ENCODE measurements at regions not wholly inside any gene's neighbourhood (a gene's known extent, or its start where the extent isn't known, plus 50 kb on each side); places are given as distances from the start of the nearest gene placed in this dataset.
"Not testable (repeated sequence)": the region's sequence is repeated elsewhere in the genome, so short reads cannot be mapped to it uniquely, and the experiment has no call there.

DNA sequence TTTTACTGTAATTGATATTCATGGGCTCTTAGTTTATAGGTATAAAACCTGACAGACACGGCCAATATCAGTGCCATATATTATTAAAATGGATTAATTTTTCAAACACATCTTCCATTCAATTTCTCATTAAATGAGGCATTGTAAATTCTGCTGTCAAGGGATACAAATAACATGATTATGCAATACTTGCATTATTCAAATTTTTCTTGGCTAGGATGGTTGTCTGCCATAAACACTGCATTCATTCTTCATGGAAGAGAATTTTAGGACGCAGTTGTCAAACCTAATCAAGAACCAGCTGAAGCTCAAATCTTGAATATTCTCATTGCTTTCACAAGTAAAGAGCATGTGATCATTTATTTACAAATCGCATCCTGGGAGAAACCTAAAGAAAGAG lies 255.6 kb downstream of the RDH14 start:
- Mint-ChIP-seq H3K36me3 (no peaks in the 10 kb centered on the region), H3K4me3 (no peak overlapping the region), H3K27ac (no peak overlapping the region), H3K9me3 (no peaks in the 10 kb centered on the region), H3K4me1 (no peaks in the 10 kb centered on the region), H3K27me3 (peaks cover 8% of the 10 kb centered on the region)
- ATAC-seq = no peak

DNA sequence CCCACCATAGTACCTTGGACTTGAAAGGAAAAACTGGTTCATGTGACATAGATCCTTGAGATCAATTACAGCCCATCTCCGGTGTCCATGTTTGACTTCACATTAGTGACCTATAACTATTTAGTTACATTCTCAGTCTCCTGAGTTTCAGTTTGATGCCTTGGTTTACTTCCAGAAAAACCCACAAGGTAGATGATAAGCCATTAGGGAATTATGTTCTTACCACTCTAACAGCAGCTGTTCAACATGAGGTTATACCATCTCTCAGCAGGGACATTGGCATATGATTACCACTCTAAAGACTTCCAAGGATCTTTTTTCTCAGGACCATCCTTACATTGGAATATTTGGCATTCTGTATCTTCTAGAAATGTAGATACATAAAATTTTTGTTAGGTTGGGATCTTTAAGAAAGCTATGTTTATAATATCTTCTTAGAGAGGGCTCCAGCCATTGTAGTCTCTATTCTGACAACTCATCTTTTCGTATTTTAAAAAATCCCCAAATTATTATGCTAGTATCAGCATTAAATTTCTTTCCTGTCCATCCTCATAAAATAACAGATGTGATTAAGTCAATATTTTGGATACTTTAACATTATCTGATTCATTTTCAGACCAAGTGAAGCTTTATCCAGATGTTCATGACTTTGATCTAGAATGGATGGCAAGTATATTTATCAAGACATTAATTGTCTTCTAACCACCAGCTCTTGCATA lies 258.9 kb downstream of the RDH14 start:
- no peaks in the 10 kb centered on the region for H3K36me3 Mint-ChIP-seq
- no peak for ATAC-seq
- no peaks in the 10 kb centered on the region for H3K9me3 Mint-ChIP-seq
- H3K4me3 Mint-ChIP-seq = no peak overlapping the region
- H3K27me3 Mint-ChIP-seq = peaks cover 8% of the 10 kb centered on the region
- no peaks in the 10 kb centered on the region for H3K4me1 Mint-ChIP-seq
- H3K27ac Mint-ChIP-seq = no peak overlapping the region

DNA sequence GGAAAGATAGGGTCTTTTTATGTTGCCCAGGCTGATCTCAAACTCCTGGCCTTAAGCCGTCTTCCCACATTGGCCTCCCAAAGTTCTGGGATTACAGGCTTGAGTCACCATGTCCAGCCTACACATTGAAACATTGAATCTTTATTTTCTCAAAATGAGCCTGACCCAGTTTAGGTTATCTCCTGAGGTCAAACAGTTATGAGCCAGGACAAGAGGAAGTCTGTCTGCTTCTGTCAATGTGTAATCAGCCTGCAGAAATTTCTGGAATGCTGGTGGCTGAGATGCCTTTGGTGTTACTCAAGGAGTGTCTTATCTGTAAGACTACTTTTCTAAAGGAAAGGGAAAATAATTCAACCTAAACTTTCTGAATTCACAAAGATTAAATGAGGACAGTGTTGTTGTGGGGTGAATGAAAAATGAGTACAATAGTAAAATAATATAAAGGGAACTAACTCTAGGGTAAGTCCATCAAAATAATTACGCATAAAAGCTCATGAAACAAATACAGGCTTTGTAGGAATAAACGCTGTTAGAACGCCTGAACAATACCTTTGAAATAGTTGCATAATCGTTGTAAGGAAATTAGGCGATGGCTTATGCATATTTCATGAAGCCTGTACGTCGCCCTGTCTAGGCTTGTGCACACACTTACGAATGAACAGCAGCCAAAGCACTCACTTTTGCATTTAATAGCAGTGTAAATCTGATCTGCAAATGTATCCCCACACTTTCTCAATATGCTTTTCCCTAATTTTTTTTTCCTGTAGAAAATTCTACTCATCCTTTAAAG lies 260.8 kb downstream of the RDH14 start:
- H3K9me3 Mint-ChIP-seq = no peaks in the 10 kb centered on the region
- no peak overlapping the region for H3K27ac Mint-ChIP-seq
- H3K4me3 Mint-ChIP-seq = no peak overlapping the region
- H3K27me3 Mint-ChIP-seq = peaks cover 8% of the 10 kb centered on the region
- H3K36me3 Mint-ChIP-seq = no peaks in the 10 kb centered on the region
- ATAC-seq = no peak
- H3K4me1 Mint-ChIP-seq = no peaks in the 10 kb centered on the region

DNA sequence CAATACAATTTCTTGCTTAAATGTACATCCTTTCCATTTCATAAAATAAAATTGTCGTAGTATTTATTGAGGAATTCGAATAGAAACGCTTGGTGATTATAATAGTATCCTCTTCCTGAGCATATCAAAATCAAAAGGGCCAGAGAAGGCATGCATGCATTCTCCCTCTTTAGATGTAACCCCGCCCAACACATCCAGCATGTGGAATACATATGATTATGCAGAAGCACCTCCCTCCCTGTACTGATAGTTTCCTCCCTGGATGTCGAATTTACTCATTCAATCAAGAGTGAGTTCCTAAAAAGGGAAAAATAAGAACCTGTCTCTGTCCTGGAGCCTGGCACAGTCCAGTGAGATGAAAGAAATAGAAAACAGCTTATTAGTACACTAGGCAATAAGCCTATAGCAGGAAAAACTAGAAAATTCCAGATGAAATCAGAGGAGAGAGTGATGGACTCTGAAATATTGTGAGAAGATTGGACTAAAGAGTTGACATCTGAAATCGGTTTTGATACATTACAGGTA lies 262.9 kb downstream of the RDH14 start:
- H3K27me3 Mint-ChIP-seq = no peaks in the 10 kb centered on the region
- H3K4me3 Mint-ChIP-seq = no peak overlapping the region
- no peaks in the 10 kb centered on the region for H3K9me3 Mint-ChIP-seq
- H3K36me3 Mint-ChIP-seq = no peaks in the 10 kb centered on the region
- no peak overlapping the region for H3K27ac Mint-ChIP-seq
- ATAC-seq = no peak
- no peaks in the 10 kb centered on the region for H3K4me1 Mint-ChIP-seq

DNA sequence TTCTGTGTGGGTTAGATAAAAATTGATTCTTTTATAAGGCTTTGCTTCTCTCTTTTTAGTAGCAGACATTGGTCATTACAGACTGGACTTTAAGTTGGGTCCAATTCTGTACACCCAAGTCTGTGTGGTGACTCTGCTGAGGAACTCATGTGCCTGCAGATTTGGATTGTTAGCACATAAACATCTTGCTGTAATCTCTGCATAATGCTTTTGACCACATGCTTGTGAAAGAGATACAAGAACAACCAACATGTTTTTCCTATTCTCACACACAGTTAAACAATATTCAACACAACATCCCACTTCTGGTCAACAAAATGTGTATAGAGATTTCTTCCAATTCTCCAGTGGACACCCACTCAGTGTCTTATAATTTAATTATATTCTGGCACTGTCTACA lies 270.1 kb downstream of the RDH14 start:
- H3K9me3 Mint-ChIP-seq = peaks cover 3% of the 10 kb centered on the region
- H3K4me1 Mint-ChIP-seq = no peaks in the 10 kb centered on the region
- ATAC-seq = no peak
- no peaks in the 10 kb centered on the region for H3K36me3 Mint-ChIP-seq
- H3K27me3 Mint-ChIP-seq = no peaks in the 10 kb centered on the region
- H3K27ac Mint-ChIP-seq = no peak overlapping the region
- H3K4me3 Mint-ChIP-seq = no peak overlapping the region

DNA sequence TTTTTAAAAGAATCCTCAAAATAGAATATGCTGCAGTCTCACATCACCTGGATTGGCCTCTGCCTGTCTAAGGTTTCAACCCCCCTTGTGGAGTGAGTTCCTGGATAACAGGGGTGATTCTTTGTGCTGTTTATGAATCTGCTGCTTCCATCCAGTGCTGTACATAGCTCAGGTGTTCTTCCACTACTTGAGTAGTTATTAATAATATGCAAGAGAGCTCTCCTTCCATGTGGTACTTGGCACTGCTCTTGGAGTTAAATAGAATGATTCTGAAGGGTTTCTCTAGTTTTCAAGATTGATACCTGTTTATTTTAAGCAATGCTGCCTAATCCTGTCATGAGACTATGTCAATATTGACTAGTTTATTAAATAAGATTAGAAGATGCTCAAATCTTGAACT lies 273.6 kb downstream of the RDH14 start:
- H3K9me3 Mint-ChIP-seq = peaks cover 3% of the 10 kb centered on the region
- H3K4me3 Mint-ChIP-seq = no peak overlapping the region
- H3K27me3 Mint-ChIP-seq = peaks cover under 1% of the 10 kb centered on the region
- no peak for ATAC-seq
- no peaks in the 10 kb centered on the region for H3K36me3 Mint-ChIP-seq
- H3K4me1 Mint-ChIP-seq = no peaks in the 10 kb centered on the region
- H3K27ac Mint-ChIP-seq = no peak overlapping the region

DNA sequence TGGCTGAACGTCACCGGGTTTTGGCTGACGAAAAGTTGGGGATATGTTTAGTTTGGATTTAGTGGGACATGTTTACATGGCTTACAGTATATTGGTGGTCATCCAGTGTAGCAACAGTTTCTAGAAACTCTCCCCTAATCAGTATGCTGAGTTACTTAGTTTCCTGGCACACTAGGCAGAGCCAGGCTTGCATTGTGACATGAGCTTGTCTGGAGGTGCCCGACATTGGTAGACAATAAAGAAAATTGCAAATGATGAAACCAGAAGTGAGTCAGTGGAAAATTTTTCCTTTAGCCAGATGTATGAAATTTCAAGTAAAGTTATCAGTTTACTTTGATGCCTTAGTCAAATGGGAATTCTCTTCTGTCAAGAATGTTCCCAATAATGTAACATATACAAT lies 276.1 kb downstream of the RDH14 start:
- Mint-ChIP-seq H3K4me1 (no peaks in the 10 kb centered on the region), H3K27ac (no peak overlapping the region), H3K27me3 (peaks cover 12% of the 10 kb centered on the region), H3K4me3 (no peak overlapping the region), H3K9me3 (peaks cover 3% of the 10 kb centered on the region), H3K36me3 (no peaks in the 10 kb centered on the region)
- no peak for ATAC-seq

DNA sequence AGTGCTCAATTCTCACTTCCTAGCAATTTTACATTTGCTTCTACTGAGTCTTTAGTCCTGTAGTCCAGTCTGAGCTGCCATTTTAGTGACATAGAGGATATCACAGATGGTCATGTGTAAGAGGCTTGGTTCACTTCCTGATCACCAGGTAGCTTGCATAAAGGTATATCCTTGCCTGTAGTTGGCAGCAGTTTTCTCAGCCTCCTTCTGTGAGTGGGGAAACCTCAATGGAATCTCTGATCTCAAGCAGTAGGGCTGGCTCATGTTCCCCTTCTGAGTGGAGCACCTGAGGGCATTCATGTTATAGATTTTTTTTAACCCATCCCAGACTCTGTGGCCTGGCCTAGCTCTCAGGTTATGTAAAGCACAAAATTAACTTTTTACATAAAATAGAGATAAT lies 278.4 kb downstream of the RDH14 start:
- no peak for ATAC-seq
- no peaks in the 10 kb centered on the region for H3K4me1 Mint-ChIP-seq
- no peaks in the 10 kb centered on the region for H3K36me3 Mint-ChIP-seq
- H3K27ac Mint-ChIP-seq = no peak overlapping the region
- H3K27me3 Mint-ChIP-seq = peaks cover 12% of the 10 kb centered on the region
- H3K9me3 Mint-ChIP-seq = peaks cover 3% of the 10 kb centered on the region
- no peak overlapping the region for H3K4me3 Mint-ChIP-seq

DNA sequence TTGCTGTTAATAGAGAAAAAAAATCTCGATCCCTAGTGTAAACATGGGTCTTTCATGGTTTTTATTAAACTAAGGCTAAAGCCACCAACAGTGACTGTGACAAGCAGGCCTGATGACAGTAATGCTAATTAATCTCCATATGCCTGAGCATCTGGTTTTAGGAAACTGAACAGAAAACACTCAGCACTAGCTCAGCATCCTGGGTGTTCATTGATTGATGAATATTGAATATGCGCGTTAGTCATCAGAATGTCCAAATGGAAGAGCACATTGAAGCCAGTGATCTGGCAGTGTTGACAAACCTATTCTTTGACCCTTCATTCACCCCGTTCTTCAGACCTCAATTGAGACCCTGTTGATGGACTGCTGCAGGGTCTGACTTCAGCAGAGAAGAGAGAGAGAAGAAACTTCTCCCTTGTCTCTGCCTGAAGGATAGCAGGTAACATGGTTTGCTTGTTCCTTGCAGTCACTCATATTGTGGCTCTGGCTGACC lies 283.8 kb downstream of the RDH14 start:
- H3K27ac Mint-ChIP-seq = no peak overlapping the region
- H3K4me1 Mint-ChIP-seq = no peaks in the 10 kb centered on the region
- H3K9me3 Mint-ChIP-seq = peaks cover 3% of the 10 kb centered on the region
- no peak for ATAC-seq
- H3K4me3 Mint-ChIP-seq = no peak overlapping the region
- H3K36me3 Mint-ChIP-seq = no peaks in the 10 kb centered on the region
- H3K27me3 Mint-ChIP-seq = peaks cover 9% of the 10 kb centered on the region

DNA sequence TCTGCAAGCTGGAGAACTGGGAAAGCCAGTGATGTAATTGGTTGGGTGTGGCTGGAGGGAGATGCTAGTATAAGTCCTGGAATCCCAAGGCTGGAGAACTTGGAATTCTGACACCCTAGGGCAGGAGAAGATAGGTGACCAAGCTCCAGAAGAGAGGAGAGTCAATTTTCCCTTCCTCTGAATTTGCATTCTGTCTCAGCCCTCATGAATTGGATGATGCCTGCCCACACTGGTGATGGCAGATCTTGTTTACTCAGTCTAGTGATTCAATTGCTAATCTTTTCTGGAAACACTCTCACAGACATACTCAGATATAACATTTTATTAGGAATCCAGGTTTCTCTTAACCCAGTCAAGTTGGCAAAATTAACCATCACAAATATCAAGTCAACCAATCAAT lies 287.2 kb downstream of the RDH14 start:
- Mint-ChIP-seq H3K36me3 (no peaks in the 10 kb centered on the region), H3K27me3 (no peaks in the 10 kb centered on the region), H3K9me3 (peaks cover 3% of the 10 kb centered on the region), H3K4me3 (no peak overlapping the region), H3K4me1 (no peaks in the 10 kb centered on the region), H3K27ac (no peak overlapping the region)
- no peak for ATAC-seq

DNA sequence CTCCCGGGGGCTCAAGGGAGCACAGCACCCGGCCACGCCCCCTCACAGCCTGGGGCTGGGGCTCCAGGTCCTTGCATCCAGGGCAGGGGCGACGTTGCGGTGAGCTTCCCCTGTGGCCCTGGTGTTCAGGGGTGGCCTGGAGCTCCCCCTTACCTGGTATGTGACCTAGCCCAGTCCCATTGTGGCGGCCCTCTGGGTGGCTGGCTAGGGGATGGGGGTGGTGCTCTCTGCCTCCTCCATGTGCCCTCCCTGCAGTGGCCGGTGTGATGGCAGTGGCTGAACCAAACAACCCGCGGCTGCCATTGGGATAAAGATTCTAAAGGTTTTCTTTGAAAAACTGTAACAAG lies 288.3 kb downstream of the RDH14 start:
- no peak overlapping the region for H3K4me3 Mint-ChIP-seq
- H3K36me3 Mint-ChIP-seq = no peaks in the 10 kb centered on the region
- no peaks in the 10 kb centered on the region for H3K27me3 Mint-ChIP-seq
- peaks cover 3% of the 10 kb centered on the region for H3K9me3 Mint-ChIP-seq
- H3K4me1 Mint-ChIP-seq = no peaks in the 10 kb centered on the region
- no peak for ATAC-seq
- no peak overlapping the region for H3K27ac Mint-ChIP-seq

DNA sequence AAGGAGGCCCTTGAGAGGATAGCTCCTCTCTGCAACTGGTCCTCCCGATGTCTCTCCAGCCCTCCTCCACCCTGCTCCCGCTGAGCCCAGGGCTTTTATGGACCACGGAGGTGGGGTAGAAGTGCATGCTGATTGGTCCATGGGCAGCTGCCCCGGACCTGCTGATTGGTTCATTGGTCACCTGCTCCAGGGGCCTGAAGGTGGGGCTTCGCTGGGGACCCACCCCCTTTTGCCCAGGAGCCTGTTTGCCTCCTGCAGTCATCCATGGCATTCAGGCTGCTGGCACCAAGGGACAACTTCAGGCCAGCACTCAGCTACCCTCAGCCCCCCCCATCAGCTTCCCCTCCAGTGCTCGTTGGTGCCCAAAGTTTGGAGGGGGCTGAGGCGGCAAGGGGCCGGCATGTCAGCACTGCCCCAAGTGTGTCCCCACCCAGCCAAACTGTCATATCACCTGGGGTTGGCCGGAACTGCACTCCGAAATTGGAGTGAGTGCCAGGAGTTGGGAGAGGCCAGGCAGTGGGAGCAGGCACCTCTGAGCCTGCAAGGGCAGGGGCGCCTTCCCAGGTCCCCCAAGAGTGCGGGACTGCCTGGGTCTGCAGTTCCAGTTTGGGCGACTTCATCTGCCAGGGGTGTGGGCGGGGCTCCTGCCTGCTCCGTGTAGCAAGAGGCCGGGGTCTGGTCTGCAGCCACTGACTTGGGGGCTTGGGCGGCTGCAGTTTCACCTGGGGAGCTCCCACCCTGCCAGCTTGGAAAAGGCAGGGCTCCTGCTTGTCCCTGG lies 288.9 kb downstream of the RDH14 start:
- H3K27me3 Mint-ChIP-seq = no peaks in the 10 kb centered on the region
- no peak overlapping the region for H3K4me3 Mint-ChIP-seq
- no peaks in the 10 kb centered on the region for H3K4me1 Mint-ChIP-seq
- H3K27ac Mint-ChIP-seq = no peak overlapping the region
- peak; percentile 34 for ATAC-seq
- no peaks in the 10 kb centered on the region for H3K36me3 Mint-ChIP-seq
- H3K9me3 Mint-ChIP-seq = peaks cover 3% of the 10 kb centered on the region

DNA sequence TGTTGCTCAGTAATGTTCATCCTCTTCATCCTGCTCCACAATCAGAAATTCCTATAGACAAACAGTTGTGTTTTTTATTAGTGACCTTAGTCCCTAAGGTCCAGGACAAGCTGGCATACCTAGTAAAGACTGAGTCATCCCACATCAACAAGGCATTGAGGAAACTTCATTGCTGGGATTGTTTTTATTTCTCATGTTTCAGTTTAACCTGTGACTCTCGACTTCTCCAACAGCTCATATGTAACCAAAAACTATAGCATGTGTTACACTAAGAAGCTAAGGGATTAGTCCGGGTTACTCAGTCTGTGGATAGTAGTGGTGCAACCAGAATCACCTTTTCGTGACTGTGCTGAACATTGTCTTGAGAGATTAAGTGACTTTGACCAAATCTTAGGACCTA lies 292.1 kb downstream of the RDH14 start:
- Mint-ChIP-seq H3K27me3 (no peaks in the 10 kb centered on the region), H3K36me3 (no peaks in the 10 kb centered on the region), H3K4me3 (no peak overlapping the region), H3K9me3 (no peaks in the 10 kb centered on the region), H3K27ac (no peak overlapping the region), H3K4me1 (no peaks in the 10 kb centered on the region)
- ATAC-seq = no peak

DNA sequence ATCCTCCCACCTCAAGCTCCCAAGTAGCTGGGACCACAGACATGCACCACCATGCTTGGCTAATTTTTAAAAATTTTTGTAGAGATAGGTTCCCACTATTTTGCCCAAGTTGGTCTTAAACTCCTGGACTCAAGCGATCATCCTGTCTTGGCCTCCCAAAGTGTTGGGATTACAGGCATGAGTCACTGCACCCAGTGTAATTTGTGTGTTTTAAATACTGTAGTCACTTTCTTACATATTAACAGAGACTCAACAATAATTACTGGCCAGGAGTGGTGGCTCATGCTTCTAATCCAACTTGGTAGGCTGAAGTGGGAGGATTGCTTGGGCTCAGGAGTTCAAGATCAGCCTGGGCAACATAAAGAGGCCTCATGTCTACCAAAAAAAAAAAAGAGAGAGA lies 293.0 kb downstream of the RDH14 start:
- Mint-ChIP-seq H3K27ac (no peak overlapping the region), H3K27me3 (no peaks in the 10 kb centered on the region), H3K4me3 (no peak overlapping the region), H3K9me3 (no peaks in the 10 kb centered on the region), H3K4me1 (no peaks in the 10 kb centered on the region), H3K36me3 (no peaks in the 10 kb centered on the region)
- no peak for ATAC-seq

DNA sequence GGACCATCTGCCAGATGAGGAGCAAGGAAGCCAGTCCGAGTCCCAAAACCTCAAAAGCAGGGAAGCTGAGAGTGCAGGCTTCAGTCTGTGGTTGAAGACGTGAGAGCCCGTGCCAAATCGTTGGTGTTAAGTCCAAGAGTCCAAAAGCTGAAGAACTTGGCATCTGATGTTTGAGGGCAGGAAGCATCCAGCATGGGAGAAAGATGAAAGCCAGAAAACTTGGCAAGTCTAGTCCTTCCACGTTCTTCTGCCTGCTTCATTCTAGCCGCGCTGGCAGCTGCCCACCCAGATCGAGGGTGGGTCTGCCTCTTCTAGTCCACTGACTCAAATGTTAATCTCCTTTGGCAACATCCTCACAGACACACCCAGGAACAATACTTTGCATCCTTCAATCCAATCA lies 293.8 kb downstream of the RDH14 start:
- not testable (repeated sequence) for H3K36me3 Mint-ChIP-seq, H3K9me3 Mint-ChIP-seq, H3K27ac Mint-ChIP-seq, ATAC-seq, H3K4me3 Mint-ChIP-seq, H3K27me3 Mint-ChIP-seq, H3K4me1 Mint-ChIP-seq
